Kasumi-1 (cell line): ENCODE measurements at regions not wholly inside any gene's neighbourhood (a gene's known extent, or its start where the extent isn't known, plus 50 kb on each side); places are given as distances from the start of the nearest gene placed in this dataset.
"Not testable (repeated sequence)": the region's sequence is repeated elsewhere in the genome, so short reads cannot be mapped to it uniquely, and the experiment has no call there.

Experiments used
- DNase-seq, 2 experiments: peaks; one replicate each; lab custom pipeline; 2025; lab: John Stamatoyannopoulos, UW

GRCh38 chr15:93948726-93949125 lies 282.6 kb upstream of the MCTP2 start:
- DNase-seq: no peak

GRCh38 chr15:93943586-93943985 lies 287.8 kb upstream of the MCTP2 start:
- DNase-seq: no peak

GRCh38 chr15:93942269-93942694 lies 289.1 kb upstream of the MCTP2 start:
- DNase-seq: no peak

GRCh38 chr15:93941697-93942096 lies 289.7 kb upstream of the MCTP2 start:
- DNase-seq: no peak

GRCh38 chr15:93940226-93940625 lies 291.1 kb upstream of the MCTP2 start:
- DNase-seq: no peak

- DNase-seq: no peak
Observed at GRCh38 chr15:93932164-93932776, 299.1 kb upstream of the MCTP2 start.

- DNase-seq: no peak
Observed at GRCh38 chr15:93929375-93930094, 301.8 kb upstream of the MCTP2 start.

GRCh38 chr15:93920204-93920603 lies 311.2 kb upstream of the MCTP2 start:
- DNase-seq: no peak

- not testable (repeated sequence) for DNase-seq
Observed at GRCh38 chr15:93918801-93919200, 312.6 kb upstream of the MCTP2 start.

- DNase-seq: no peak
Observed at GRCh38 chr15:93917181-93917580, 314.2 kb upstream of the MCTP2 start.

- no peak for DNase-seq
Observed at GRCh38 chr15:93913871-93914270, 317.5 kb upstream of the MCTP2 start.

GRCh38 chr15:93913310-93913709 lies 318.1 kb upstream of the MCTP2 start:
- DNase-seq: no peak

- DNase-seq: no peak
Observed at GRCh38 chr15:93900476-93901400, 330.6 kb upstream of the MCTP2 start.

- no peak for DNase-seq
Observed at GRCh38 chr15:93899817-93900216, 331.5 kb upstream of the MCTP2 start.

GRCh38 chr15:93897377-93897776 lies 334.0 kb upstream of the MCTP2 start:
- no peak for DNase-seq

- DNase-seq: no peak
Observed at GRCh38 chr15:93895976-93896770, 335.2 kb upstream of the MCTP2 start.

- DNase-seq: no peak
Observed at GRCh38 chr15:93894438-93895036, 336.8 kb upstream of the MCTP2 start.

- DNase-seq: no peak
Observed at GRCh38 chr15:93887151-93887550, 344.2 kb upstream of the MCTP2 start.

- DNase-seq: no peak
Observed at GRCh38 chr15:93882779-93883178, 348.6 kb upstream of the MCTP2 start.

GRCh38 chr15:93882141-93882540 lies 349.2 kb upstream of the MCTP2 start:
- peak in 1 of 2 experiments; percentile 9 for DNase-seq

- no peak for DNase-seq
Observed at GRCh38 chr15:93881310-93881709, 350.1 kb upstream of the MCTP2 start.
